Hematopoietic multipotent progenitor cell treated with erythropoietin and hydrocortisone succinate and interleukin-3 and kit ligand, for 6 days (in vitro differentiated cells): ENCODE measurements at regions not wholly inside any gene's neighbourhood (a gene's known extent, or its start where the extent isn't known, plus 50 kb on each side); places are given as distances from the start of the nearest gene placed in this dataset.
"Not testable (repeated sequence)": the region's sequence is repeated elsewhere in the genome, so short reads cannot be mapped to it uniquely, and the experiment has no call there.

Experiments
- DNase-seq: peaks from one replicate; pipeline ENCODE4 v3.0.0-alpha.2; 2015

- no peak for DNase-seq
Measured at GRCh38 chr12:107513184-107513583, 172.4 kb upstream of the PWP1 start.

GRCh38 chr12:107513636-107514400 lies 171.8 kb upstream of the PWP1 start:
- DNase-seq, result no peak

GRCh38 chr12:107514887-107515445 lies 170.6 kb upstream of the PWP1 start:
- DNase-seq, result no peak

GRCh38 chr12:107515446-107515958 lies 170.1 kb upstream of the PWP1 start:
- peak; percentile 13 for DNase-seq

GRCh38 chr12:107517816-107518215 lies 167.8 kb upstream of the PWP1 start:
- not testable (repeated sequence) for DNase-seq

GRCh38 chr12:107518868-107519267 lies 166.7 kb upstream of the PWP1 start:
- DNase-seq, result no peak

DNA sequence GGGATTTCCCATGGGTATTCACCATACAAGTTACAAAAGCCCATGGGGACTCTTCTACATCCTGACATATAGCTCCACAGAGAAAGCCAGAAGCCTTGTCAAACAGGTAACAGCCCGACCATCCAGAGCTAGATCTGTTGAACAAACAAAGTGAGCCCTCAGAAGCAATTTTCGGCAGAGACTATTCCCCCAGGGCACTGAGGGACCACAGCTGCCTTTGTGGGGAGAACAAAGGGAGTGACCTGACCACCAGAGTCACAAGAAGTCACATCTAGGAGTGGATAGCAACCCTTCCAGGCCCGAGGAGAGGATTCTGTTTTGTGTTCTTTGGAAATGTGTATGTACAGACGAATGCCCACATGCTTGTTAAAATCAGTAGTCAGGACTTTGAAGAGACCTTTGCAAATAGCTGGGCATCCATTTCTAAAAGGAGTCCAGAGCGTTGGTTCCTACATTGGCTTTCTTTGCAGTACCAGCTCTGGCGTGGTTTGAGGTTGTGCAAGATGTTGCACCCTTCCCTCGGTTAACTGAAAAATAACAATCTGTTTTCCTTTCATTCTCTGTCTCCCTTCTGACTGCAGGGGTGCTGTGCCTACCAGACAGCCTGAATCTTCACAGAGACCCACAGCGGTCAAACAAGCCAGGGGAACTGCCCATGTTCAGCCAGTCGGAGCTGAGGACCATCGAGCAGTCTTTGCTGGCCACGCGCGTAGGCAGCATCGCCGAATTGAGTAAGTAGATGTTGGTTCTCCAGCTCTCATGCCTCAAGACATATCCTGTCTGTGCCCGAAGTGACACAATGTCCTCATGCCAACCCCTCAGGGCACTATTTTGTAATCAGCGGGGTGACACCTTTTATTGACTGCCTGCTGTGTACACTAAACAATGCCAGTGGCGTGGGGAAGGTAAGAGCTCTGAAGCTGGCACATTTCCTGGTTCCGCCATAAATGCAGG lies 165.4 kb upstream of the PWP1 start:
- DNase-seq, result no peak

GRCh38 chr12:107521826-107522355 lies 163.7 kb upstream of the PWP1 start:
- no peak for DNase-seq

DNA sequence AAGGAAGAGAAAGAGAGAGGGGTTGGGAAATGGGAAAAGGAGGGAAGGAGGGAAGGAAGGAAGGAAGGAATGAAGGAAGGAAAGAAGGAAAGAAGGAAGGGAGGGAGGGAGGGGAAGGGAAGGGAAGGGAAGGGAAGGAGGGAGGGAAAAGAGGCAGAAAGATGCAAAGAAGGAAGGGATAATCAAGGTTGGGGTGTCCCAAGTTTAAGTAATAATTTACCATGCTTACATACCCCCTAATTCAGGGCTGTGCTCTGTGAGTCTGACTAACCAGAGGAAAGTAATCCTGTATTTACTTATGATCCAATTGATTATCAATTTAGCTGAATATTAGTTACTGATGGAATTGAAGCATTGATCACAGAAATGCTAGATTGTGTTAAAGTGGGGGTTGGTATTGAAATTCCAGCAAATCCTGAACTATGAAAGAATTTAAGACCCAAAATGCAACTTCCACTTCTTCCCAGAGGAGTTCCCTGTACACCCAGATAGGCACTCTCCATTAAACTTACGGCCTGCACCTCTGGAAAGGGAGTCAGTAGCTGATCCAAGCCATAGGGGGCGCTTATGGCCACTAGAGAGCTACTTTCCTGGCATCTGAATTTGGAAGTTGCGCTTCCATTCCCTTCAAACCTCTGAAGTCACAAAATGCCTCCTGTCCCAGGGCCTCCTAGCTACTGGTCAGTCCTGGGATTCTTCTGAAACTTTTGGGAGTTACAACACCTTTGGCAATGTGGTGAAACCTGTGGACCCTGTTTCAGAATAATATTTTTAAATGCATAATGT lies 162.7 kb upstream of the PWP1 start:
- DNase-seq, result peak; percentile 5

- DNase-seq, result no peak
Measured at GRCh38 chr12:107523775-107524535, 161.6 kb upstream of the PWP1 start.

DNA sequence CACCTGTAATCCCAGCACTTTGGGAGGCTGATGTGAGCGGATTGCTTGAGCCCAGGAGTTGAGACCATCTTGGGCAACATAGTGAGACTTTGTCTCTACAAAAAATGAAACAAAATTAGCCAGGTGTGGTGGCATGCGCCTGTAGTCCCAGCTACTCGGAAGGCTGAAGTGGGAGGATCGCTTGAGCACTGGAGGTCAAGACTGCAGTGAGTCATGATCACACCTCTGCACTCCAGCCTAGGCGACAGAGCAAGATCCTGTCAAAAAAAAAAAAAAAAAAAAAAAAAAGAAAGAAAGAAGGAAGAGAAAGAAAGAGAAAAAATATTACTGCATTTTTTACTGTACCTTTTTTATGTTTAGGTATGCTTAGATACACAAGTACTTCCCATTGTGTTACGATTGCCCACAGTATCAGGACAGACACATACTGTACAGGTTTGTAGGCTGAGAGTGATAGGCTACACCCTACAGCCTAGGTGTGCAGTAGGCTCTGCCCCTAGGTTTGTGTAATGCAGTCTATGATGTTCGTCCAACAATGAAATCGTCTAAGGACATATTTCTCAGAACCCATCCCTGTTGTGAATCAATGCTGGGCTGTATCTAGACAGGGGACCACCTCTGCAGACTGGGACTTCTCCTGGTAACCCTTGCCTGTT lies 160.4 kb upstream of the PWP1 start:
- DNase-seq, result no peak

GRCh38 chr12:107525719-107526554 lies 159.7 kb upstream of the PWP1 start:
- DNase-seq, result no peak

GRCh38 chr12:107526555-107527180 lies 158.9 kb upstream of the PWP1 start:
- no peak for DNase-seq

- DNase-seq, result no peak
Measured at GRCh38 chr12:107528731-107529365, 156.8 kb upstream of the PWP1 start.

DNA sequence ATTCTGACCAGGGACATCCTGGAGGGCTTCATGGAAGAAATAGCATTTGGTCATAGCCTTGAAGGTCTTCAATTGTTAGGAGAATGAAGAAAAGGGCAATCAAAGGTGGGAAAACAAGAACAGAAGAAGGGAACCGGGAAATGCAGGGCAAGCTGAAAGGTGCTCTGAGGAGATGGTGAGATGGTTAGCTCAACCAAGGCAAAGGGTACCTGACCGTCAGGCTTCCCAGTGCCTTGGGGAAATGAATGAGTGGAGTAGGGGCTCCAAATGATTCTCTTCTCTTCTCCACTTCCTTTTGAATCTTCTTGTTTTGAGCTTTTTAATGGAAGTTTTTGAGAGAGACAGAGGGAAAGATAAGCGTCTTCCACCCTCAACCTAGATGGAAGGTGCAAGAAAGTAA lies 155.6 kb upstream of the PWP1 start:
- DNase-seq, result no peak

GRCh38 chr12:107530701-107531100 lies 154.9 kb upstream of the PWP1 start:
- no peak for DNase-seq

- no peak for DNase-seq
Measured at GRCh38 chr12:107533218-107533617, 152.4 kb upstream of the PWP1 start.

DNA sequence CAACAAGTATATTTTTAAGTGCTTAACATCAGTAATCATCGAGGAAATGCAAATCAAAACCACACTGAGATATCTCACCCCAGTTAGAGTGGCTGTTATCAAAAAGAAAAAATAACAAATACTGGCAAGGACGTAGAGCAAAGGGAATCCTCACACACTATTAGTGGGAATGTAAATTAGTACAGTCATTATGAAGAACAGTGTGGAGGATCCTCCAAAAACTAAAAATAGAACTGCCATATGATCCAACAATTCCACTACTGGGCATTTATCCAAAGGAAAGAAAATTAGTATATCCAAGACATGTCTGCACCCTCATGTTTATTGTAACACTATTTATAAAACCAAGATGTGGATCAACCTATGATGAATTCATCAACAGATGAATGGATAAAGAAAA lies 149.0 kb upstream of the PWP1 start:
- no peak for DNase-seq
